Stimulated activated CD4-positive, alpha-beta T cell treated with anti-CD3 and anti-CD28 coated beads, Interleukin-12 subunit alpha, Interleukin-12 subunit beta, amount 100 ng/mL, for 24 hours (primary cell): ENCODE measurements at regions not wholly inside any gene's neighbourhood (a gene's known extent, or its start where the extent isn't known, plus 50 kb on each side); places are given as distances from the start of the nearest gene placed in this dataset.
"Not testable (repeated sequence)": the region's sequence is repeated elsewhere in the genome, so short reads cannot be mapped to it uniquely, and the experiment has no call there.

ENCODE experiments used
- DNase-seq, 2 experiments: peaks; one replicate each; pipeline ENCODE4 v3.0.0-alpha.2; 2020; ENCODE audit warnings: low read depth in 2 of 2

DNA sequence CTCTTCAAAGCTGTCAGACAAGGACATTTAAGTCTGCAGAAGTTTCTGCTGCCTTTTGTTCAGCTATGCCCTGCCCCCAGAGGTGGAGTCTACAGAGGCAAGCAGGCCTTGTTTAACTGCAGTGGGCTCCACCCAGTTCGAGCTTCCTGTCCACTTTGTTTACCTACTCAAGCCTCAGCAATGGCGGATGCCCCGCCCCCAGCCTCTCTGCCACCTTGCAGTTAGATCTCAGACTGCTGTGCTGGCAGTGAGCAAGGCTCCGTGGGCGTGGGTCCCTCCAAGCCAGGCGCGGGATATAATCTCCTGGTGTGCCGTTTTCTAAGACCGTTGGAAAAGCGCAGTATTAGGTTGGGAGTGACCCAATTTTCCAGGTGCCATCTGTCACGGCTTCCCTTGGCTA lies 144.5 kb upstream of the GOT2 start:
- not testable (repeated sequence) for DNase-seq

- no peak for DNase-seq
Measured at GRCh38 chr16:58866935-58867334, 132.8 kb upstream of the GOT2 start.

GRCh38 chr16:58863761-58864160 lies 129.6 kb upstream of the GOT2 start:
- DNase-seq, result no peak

GRCh38 chr16:58863042-58863441 lies 128.9 kb upstream of the GOT2 start:
- no peak for DNase-seq

DNA sequence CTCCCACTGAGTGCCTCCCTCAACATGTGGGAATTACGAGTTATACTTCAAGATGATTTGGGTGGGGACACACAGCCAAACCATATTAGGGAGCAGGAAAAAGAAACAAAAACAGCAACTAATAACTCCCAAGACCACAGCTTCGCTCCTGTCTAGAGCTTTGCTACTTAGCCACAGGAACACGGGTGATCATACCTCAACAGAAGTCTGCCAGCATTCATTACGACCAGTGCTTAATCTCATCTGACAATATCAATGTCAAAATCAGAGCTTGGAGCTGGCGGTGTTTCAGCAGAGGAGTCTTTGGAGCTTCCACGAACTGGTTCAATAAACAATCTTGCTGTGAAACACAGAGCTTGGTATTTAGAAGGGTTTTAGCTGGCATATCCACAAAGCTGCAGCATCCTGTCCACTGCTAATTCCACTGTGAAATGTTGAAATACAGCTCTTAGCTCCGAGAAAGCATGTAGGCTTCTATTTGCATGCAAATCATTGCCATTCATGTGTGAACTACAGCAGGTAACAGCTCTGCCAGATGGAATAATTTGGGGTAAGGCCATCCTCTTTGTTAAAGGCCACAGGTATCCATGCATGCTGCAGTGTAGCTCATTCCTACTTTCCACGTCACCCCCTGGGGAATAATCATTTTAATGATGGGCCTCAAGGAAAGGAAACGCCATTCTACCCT lies 128.4 kb upstream of the GOT2 start:
- DNase-seq, result no peak

DNA sequence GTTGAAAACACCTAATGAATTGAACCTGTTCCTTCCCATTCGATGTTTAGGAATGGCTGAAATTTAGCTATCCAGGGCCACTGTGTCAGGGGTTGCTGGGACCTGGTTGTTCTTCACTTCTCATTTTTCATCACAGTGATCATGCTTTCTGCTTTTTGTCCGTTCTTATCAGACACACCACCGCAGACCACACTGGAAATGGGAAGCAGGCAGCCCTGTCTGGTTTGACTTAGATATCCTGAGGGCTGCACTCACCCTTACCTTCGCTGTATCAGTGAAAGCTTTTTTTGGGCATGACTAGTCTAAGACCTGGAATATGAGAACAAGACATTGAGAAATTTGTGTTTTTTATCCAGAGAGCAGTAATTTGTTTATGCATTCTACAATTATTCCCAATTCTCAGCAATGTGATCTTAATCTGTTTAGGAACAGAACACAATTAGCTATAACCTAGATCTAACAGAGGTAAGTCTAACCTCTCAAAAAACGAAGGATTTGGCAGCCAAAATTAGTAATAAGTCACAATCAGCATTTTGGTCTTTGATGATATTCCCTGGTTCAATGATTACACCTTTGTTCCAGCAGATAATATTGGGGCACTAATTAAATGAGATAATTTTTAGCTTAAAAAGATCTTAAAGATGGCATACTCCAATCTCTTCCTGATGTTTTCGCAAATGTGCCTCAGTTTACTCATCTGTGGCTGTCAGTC lies 126.0 kb upstream of the GOT2 start:
- DNase-seq, result no peak

- not testable (repeated sequence) for DNase-seq
Measured at GRCh38 chr16:58858577-58858976, 124.5 kb upstream of the GOT2 start.

DNA sequence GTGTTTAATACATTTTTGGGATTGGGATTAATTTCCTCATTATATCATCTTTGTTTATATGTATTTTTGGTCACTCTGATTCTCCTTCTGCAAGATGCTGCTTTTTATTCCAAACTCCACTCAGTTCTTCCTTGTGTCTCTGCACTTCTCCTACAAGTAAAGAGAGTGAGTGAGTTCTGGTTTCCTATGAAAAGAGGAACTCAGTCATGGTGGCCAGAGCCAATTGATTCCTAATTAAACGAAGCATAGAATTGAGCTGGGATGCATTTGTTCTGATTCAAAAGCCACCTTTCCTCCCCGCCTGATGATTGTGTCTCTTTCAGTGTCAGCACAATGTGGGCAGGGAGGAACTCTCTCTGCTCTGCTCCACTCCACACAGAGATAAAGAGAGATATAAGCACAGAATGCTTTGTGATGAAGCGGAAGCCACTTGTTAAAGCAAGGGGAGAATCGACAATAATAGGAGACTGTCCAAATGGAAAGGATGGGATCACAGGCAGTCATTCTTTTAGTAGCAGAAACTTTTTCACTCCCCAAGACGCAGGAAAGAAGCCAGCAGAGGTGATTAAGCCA lies 121.3 kb upstream of the GOT2 start:
- DNase-seq, result no peak

DNA sequence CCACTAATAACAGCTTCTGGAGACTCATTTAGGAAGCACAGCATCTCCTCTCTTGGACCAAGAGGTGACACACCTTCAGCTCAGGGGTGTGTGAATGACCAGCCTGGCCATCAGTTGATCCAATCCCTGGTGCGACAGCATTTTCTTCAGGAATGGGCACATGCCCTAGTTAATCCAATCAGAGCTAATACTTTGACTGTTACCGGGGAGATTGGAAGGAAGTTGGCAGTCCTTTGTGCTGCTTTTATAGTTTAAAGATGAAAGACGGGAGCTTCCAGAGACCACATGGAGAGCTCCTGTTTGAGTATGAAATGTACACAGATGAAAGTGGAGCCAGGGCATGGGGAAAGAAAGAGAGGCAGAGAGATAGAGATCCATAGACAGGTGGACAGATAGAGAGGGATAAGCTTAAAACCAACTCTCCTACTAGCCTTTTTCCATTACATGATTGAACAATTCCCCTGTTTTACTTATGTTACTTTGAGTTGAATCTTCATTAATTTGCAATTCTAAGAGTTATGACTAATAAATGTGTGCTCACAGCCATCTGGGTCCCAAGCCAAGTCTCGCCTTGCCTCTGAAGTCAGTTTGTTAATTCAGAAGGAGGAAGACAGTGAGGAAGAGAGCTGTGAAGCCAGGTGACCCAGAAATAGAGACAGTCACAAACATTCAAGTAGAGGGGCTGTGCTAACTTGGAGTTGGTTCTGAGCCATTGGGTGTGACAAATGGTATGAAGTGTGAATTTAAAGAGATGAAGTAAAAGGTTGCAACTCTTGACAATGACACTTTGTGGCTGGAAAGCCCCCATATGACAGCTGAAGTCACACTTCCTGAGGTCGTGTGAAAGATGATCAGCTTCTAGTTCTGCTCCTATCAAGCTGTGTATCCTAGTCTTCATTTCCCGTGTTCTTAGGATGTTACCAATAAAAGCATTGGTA lies 120.0 kb upstream of the GOT2 start:
- no peak for DNase-seq

DNA sequence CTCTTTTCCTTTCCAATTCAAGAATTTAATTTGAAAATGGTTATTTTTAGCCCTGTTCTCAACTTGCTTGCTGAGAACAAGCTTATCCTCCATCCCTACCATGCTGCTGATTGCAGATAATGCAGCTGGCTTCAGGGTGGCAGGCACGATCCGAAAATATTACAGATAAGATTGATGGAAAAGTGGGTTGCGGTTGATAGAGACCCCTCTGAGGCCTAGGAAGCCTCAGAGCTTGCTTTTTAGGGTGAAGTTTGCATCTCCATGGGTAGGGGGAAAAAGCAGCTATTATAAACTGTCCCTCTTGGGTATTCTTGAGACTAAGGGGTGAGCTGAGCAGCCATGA lies 116.5 kb upstream of the GOT2 start:
- DNase-seq, result no peak

DNA sequence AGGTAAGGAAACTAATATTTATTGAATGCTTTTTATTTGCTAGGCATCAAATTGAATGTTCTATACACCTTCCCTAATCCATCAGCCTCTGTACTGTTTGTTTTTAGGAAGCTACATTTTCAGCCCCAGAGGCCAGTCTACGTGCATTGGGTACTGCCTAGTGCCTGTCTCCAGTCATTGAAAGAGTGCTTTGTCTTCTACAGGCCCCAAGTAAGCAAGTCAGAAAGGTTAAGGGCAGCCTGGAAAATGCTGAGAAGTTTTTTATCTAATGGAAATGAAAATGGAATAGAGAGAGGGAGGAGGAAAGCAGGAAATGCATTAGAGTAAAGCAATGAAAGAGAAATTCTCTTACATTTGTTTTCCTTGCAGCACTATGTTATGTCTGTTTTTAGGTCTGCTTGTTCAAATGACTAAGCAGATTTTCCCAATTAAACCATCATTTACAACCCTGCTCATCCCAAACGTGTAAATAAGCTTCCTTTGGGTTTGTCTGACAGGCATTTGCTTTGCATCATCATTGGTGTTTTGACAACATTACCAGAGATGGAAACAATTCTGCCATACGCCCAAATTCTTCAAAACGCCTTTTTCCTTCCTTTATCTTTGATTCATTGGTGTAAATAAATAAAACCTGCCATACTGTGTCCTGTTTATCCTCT lies 116.0 kb upstream of the GOT2 start:
- no peak for DNase-seq

DNA sequence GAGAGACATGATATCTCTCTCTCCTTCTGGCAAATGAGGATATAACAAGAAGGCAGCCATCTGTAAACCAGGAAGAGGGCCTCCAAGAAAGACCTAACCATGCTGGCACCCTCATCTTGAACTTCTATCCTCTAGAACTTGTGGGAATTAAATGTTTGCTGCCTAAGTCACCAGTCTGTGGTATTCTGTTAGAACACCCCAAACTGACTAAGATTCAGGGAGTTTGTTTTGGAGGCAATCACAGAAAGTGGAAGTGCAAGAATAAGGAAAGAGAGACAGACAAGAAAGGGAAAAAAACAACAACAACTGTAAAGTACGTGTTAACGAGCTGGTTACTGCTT lies 114.5 kb upstream of the GOT2 start:
- no peak for DNase-seq

DNA sequence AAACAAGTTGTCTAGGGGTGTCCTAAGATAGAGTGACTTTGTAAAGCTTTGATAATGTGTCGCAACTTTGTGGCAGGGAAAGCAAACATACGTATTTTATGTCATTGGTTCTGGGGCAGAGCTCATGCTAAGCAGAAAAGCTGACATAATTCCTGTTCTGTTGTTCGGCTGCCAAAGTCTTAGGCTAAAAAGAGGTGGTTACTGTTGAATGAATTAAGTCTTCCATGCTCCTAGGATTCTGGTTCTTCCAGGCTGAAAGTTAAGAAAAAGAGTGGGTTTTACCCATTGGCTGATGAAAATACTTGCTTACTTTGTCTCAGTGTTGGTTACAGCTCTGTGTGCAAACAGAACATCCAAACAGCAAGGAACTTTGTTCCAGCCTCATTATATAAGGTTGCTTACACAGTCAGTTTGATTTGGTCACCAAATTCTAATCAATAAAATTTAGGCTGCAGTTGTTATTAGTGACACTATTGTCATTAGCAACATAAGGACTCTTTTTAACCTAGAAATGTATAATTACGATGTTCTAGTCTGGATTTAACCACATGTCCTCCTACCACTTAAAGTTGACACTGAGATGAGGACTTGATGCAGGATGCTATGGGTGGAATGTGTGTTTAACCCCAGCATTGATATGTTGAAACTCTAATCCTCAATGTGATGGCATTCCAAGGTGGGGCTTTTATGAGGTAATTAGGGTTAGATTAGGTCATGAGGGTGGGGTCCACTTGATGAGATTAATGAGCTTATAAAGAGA lies 114.0 kb upstream of the GOT2 start:
- no peak for DNase-seq

GRCh38 chr16:58846226-58846625 lies 112.1 kb upstream of the GOT2 start:
- not testable (repeated sequence) for DNase-seq

- DNase-seq, result no peak
Measured at GRCh38 chr16:58843675-58844074, 109.6 kb upstream of the GOT2 start.

DNA sequence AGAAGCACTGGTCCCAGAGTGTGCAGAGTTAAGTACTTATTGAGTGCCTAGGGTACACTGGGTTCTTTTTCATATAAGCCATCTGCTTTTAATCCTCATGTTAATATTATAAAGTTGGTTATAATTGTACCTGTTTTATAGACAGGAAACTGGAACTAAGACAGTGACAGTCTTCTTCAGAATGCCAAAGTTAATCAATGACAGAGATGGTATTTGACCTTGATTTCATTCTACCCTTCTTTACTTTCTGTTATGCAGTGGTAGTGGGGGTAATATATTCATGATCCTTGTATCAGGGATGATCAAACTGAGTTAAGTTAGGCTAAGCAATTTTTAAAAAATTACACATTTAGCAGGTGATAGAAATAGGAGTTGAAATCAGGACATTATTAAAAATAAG lies 108.6 kb upstream of the GOT2 start:
- no peak for DNase-seq

- DNase-seq, result no peak
Measured at GRCh38 chr16:58842156-58842555, 108.0 kb upstream of the GOT2 start.

DNA sequence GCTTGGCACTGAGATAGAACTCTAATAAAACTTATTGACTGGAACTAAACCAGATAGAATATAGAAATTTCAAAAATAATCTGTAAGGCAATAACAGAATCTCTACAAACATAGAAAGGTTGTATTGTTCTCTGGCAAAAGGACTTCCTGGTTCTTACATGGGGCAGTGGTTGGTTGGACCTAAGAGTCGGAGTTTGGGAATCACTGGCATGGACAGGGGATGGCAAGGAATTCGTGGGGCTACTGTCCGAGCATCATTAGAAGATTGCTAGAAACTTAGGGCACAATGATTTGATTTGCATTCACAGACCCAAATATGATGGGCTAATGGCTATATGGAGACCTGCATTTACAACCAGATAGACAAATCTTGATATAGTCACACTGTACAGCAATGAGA lies 103.8 kb upstream of the GOT2 start:
- DNase-seq, result no peak

GRCh38 chr16:58836427-58836826 lies 102.3 kb upstream of the GOT2 start:
- DNase-seq, result no peak

GRCh38 chr16:58832386-58832895 lies 98.3 kb upstream of the GOT2 start:
- DNase-seq, result no peak

- DNase-seq, result no peak
Measured at GRCh38 chr16:58831386-58831785, 97.3 kb upstream of the GOT2 start.
